Chondrocyte (in vitro differentiated cells): ENCODE measurements at regions not wholly inside any gene's neighbourhood (a gene's known extent, or its start where the extent isn't known, plus 50 kb on each side); places are given as distances from the start of the nearest gene placed in this dataset.

Experiments
- DNase-seq: peaks from one replicate; pipeline ENCODE4 v3.0.0; 2021; ENCODE audit warnings: mixed read lengths, low spot score
- H3K27ac Mint-ChIP-seq: one replicate; pipeline ENCODE4 v1.8.0; 2021; ENCODE audit warnings: mild to moderate bottlenecking, moderate library complexity, mixed read lengths; ENCODE audit not compliant: unreplicated experiment
- H3K27me3 Mint-ChIP-seq: 2 replicates; pipeline ENCODE4 v1.8.0; 2021; ENCODE audit warnings: low read depth, mixed read lengths
- H3K36me3 Mint-ChIP-seq: 2 replicates; pipeline ENCODE4 v1.8.0; 2021; ENCODE audit warnings: low read depth, mixed read lengths
- H3K4me1 Mint-ChIP-seq: 2 replicates; pipeline ENCODE4 v1.8.0; 2021; ENCODE audit warnings: low read depth, mild to moderate bottlenecking, mixed read lengths
- H3K4me3 Mint-ChIP-seq: one replicate; pipeline ENCODE4 v1.8.0; 2021; ENCODE audit warnings: mild to moderate bottlenecking, moderate library complexity, mixed read lengths; ENCODE audit not compliant: unreplicated experiment
- H3K9me3 Mint-ChIP-seq: 2 replicates; pipeline ENCODE4 v1.8.0; 2021; ENCODE audit warnings: low read depth, mixed read lengths
- TF ChIP-seq, protein P1 (sequence below): fragments of 200-600 bp; sonication (generic); IDR thresholded peaks from 2 replicates; pipeline ENCODE4 v1.5.0; 2021; ENCODE audit warnings: antibody characterized with exemption, mild to moderate bottlenecking, moderate library complexity

DNA sequence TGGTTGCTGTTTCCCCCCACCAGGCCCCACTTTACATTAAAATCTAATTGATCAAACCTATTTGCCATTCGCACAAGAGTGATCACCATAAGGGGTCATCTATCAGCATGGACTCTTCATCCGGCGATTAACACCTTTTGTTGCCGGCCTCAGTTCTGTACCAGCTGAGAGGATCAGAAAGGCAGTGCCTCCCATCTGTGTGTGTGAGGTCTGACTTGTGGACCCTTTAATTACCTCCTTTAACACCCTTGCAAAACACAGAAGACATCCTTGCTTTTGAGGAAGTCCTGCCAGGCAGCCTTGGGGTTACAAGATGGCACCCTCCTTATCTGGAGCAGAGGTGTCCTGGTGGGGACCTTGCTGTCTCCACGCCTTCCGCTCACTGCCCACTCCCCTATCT, 77.2 kb upstream of the IRX3 start:
- H3K9me3 Mint-ChIP-seq, result no peaks in the 10 kb centered on the region
- H3K36me3 Mint-ChIP-seq, result peaks cover 1% of the 10 kb centered on the region
- no peaks in the 10 kb centered on the region for H3K4me1 Mint-ChIP-seq
- peaks cover 34% of the 10 kb centered on the region for H3K27me3 Mint-ChIP-seq
- H3K27ac Mint-ChIP-seq, result no peak overlapping the region
- H3K4me3 Mint-ChIP-seq, result no peak overlapping the region
- DNase-seq, result no peak
- TF ChIP-seq, protein P1, sequence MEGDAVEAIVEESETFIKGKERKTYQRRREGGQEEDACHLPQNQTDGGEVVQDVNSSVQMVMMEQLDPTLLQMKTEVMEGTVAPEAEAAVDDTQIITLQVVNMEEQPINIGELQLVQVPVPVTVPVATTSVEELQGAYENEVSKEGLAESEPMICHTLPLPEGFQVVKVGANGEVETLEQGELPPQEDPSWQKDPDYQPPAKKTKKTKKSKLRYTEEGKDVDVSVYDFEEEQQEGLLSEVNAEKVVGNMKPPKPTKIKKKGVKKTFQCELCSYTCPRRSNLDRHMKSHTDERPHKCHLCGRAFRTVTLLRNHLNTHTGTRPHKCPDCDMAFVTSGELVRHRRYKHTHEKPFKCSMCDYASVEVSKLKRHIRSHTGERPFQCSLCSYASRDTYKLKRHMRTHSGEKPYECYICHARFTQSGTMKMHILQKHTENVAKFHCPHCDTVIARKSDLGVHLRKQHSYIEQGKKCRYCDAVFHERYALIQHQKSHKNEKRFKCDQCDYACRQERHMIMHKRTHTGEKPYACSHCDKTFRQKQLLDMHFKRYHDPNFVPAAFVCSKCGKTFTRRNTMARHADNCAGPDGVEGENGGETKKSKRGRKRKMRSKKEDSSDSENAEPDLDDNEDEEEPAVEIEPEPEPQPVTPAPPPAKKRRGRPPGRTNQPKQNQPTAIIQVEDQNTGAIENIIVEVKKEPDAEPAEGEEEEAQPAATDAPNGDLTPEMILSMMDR, result no peak

DNA sequence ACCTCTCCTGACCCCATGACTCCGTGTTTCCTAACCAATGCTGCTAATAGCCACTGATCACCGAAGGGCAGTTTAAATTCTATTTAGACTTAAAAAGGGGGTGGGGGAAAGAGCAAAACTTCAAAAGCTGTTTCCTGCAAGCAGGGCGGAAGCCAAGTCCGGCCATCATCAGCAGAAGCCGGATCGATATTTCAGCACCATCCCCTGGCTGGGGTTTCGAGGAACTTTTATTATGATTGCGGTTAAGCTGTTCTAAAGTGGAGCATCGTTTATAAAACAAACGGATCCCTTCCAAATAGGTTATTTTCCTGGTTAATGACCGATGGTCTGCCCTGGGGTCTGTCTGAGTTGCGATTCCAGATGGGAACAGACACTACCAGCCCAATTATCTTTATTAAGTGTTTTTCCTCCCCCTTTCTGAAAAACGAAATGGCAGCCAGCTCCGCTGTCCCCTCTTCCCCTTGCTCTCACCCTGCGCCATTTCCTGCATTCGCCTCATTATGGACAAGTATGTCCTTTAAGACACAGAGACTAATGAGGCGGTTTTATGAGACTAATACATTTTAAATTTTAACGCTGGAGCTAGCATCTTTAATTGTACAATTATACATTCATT, 76.1 kb upstream of the IRX3 start:
- H3K4me3 Mint-ChIP-seq, result no peak overlapping the region
- H3K27ac Mint-ChIP-seq, result no peak overlapping the region
- no peak for DNase-seq
- no peaks in the 10 kb centered on the region for H3K4me1 Mint-ChIP-seq
- TF ChIP-seq, protein P1, result no peak
- H3K27me3 Mint-ChIP-seq, result peaks cover 36% of the 10 kb centered on the region
- H3K36me3 Mint-ChIP-seq, result peaks cover 1% of the 10 kb centered on the region
- no peaks in the 10 kb centered on the region for H3K9me3 Mint-ChIP-seq

DNA sequence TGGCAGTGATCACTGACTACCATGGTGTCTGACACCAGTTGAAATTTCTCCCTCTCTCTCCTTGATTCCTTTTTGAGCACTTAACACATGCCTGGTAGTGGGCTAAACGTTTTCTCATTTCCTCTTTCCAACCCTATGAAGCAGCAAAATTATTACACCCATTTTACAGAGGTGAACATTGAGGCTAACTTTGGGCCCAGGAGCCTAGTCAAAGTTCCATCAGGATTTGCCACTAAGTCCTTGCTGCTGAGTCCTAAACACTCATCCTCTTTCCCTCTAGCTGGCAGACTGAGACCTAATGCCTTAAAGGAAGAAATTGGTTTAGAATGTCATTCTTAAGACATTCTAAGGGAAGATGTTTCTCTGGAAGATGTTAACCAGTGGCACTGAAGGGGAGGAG, 74.7 kb upstream of the IRX3 start:
- H3K27me3 Mint-ChIP-seq, result peaks cover 37% of the 10 kb centered on the region
- no peaks in the 10 kb centered on the region for H3K9me3 Mint-ChIP-seq
- H3K36me3 Mint-ChIP-seq, result peaks cover 1% of the 10 kb centered on the region
- TF ChIP-seq, protein P1, result no peak
- no peak overlapping the region for H3K4me3 Mint-ChIP-seq
- DNase-seq, result no peak
- no peak overlapping the region for H3K27ac Mint-ChIP-seq
- no peaks in the 10 kb centered on the region for H3K4me1 Mint-ChIP-seq

DNA sequence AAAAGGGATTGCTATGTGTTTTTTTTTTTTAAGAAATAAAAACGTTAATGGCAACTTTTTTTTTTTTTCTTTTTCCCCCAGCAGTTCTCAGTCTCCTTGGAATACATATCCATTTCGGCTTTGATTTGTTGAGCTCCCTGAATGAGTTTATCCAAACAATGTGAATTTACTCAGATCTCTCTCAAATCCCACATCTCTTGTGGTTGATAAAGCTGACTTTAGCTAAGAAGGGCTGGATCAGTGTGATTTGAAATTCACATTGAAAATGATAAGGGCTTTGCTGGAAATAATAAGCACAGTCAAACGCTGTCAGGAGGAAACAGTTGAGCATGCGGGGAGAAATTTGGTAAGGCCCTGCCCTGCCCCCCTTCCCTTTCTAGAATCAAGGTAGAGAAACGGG, 74.1 kb upstream of the IRX3 start:
- Mint-ChIP-seq H3K4me3 (no peak overlapping the region), H3K9me3 (no peaks in the 10 kb centered on the region), H3K27me3 (peaks cover 37% of the 10 kb centered on the region), H3K4me1 (no peaks in the 10 kb centered on the region), H3K27ac (no peak overlapping the region), H3K36me3 (peaks cover 1% of the 10 kb centered on the region)
- TF ChIP-seq, protein P1, result no peak
- no peak for DNase-seq

DNA sequence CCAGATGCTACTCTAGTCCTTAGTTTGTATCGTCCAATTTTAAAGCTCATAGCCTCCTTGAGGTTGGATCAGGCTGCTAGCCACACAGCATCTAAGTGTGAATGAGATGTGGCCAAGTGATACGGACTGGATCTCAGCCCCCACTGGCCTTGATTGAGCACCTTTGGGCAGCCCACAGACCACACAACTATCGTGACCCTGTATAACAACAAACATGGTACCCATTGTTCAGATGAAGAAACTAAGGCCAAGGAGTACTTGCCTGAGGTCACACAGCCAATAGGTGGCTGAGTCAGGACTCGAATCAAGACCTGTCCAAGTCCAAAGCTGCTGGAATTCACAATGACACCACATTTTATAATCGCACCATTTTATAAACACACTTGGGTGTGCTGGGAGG, 73.0 kb upstream of the IRX3 start:
- Mint-ChIP-seq H3K36me3 (peaks cover 4% of the 10 kb centered on the region), H3K27ac (no peak overlapping the region), H3K4me1 (no peaks in the 10 kb centered on the region), H3K4me3 (no peak overlapping the region), H3K27me3 (peaks cover 37% of the 10 kb centered on the region), H3K9me3 (peaks cover 5% of the 10 kb centered on the region)
- TF ChIP-seq, protein P1, result no peak
- DNase-seq, result no peak
